A549 (cell line): ENCODE measurements at regions not wholly inside any gene's neighbourhood (a gene's known extent, or its start where the extent isn't known, plus 50 kb on each side); places are given as distances from the start of the nearest gene placed in this dataset.

Experiments
- ATAC-seq, 2 experiments: fragments of 200-7000 bp in 1 of 2; fragments of >200 bp in 1 of 2; cut with Nextera tagmentation in 1 of 2; cut with Tn5 transposase in 1 of 2; 3 replicates each; pipeline versions ENCODE4 v1.8.0 to v1.9.1; 2018 to 2020; ENCODE audit warnings: mild to moderate bottlenecking in 1 of 2, moderate library complexity in 1 of 2
- CTCF ChIA-PET: fragments of 300-600 bp; sonication (Branson Sonifier 250); formaldehyde crosslinking; extraction: SDS; loops from one replicate; lab custom pipeline; 2021; ENCODE audit warnings: antibody characterized with exemption, inconsistent platforms; lab: Yijun Ruan, JAX
- POLR2A ChIA-PET: fragments of 350-600 bp; formaldehyde crosslinking; extraction: SDS; loops from one replicate; lab custom pipeline; 2021; ENCODE audit warnings: antibody characterized with exemption, inconsistent platforms; lab: Yijun Ruan, JAX
- DNase-seq, 2 experiments: peaks; one replicate each; pipeline versions ENCODE4 v3.0.0 to v3.0.0-alpha.2; 2011 to 2016; ENCODE audit warnings: low read depth in 1 of 2, low spot score in 1 of 2
- FAIRE-seq: peaks from 2 replicates; lab custom pipeline; 2011; peaks lifted over from hg19 to GRCh38; lab: Jason Lieb, UNC
- H3K27ac ChIP-seq, 2 experiments: fragments of >200 bp; sonication (Bioruptor Twin); formaldehyde crosslinking; 3 replicates each; pipeline ENCODE4 v1.5.1; 2016 to 2017
- H3K4me1 ChIP-seq: fragments of >200 bp; sonication (Bioruptor Twin); formaldehyde crosslinking; 3 replicates; pipeline ENCODE4 v1.6.1; 2016
- H3K4me2 ChIP-seq: fragments of >200 bp; sonication (Bioruptor Twin); formaldehyde crosslinking; 3 replicates; pipeline ENCODE4 v1.6.1; 2016
- H3K4me3 ChIP-seq: fragments of >200 bp; sonication (Bioruptor Twin); formaldehyde crosslinking; 3 replicates; pipeline ENCODE4 v1.5.1; 2016
- H3K9me3 ChIP-seq: fragments of >200 bp; sonication (Bioruptor Twin); formaldehyde crosslinking; 3 replicates; pipeline ENCODE4 v1.6.1; 2016
- BHLHE40 ChIP-seq: IDR thresholded peaks from 2 replicates; pipeline ENCODE4 v1.6.1; 2012; ENCODE audit warnings: low read depth, low read length, inconsistent platforms
- CEBPB ChIP-seq, 2 experiments: fragments of >200 bp in 1 of 2; sonication (Bioruptor Twin) in 1 of 2; formaldehyde crosslinking in 1 of 2; IDR thresholded peaks; 2 replicates each; pipeline ENCODE4 v1.6.1; 2012 to 2016
- CHD2 ChIP-seq: fragments of 150-350 bp; IDR thresholded peaks from 2 replicates; pipeline ENCODE4 v1.6.1; 2014; ENCODE audit warnings: low read length; ENCODE audit not compliant: partially characterized antibody
- CHD4 ChIP-seq: fragments of 200-600 bp; sonication (generic); IDR thresholded peaks from 2 replicates; pipeline ENCODE4 v1.6.1; 2016; ENCODE audit warnings: antibody characterized with exemption, mild to moderate bottlenecking, borderline replicate concordance
- EP300 ChIP-seq, 2 experiments: fragments of >200 bp; sonication (Bioruptor Twin); formaldehyde crosslinking; IDR thresholded peaks; 2 replicates in 1 of 2; 3 replicates in 1 of 2; pipeline ENCODE4 v1.6.1; 2016 to 2017
- ESRRA ChIP-seq: fragments of 150-350 bp; IDR thresholded peaks from 2 replicates; pipeline ENCODE4 v1.6.1; 2014; ENCODE audit warnings: mild to moderate bottlenecking, low read length, borderline replicate concordance
- FOSL2 ChIP-seq, 2 experiments: fragments of 450-650 bp in 1 of 2; fragments of >200 bp in 1 of 2; sonication (Bioruptor Twin) in 1 of 2; formaldehyde crosslinking; IDR thresholded peaks; 2 replicates each; pipeline versions ENCODE4 v1.5.0 to v1.6.1; 2016 to 2020; ENCODE audit warnings: mild to moderate bottlenecking in 1 of 2, moderate library complexity in 1 of 2
- GATA3 ChIP-seq: IDR thresholded peaks from 2 replicates; pipeline ENCODE4 v1.6.1; 2012; ENCODE audit warnings: borderline replicate concordance
- HES2 ChIP-seq: fragments of >200 bp; sonication (Bioruptor Twin); formaldehyde crosslinking; IDR thresholded peaks from 2 replicates; pipeline ENCODE4 v1.6.1; 2016
- HEYL ChIP-seq: fragments of 250-450 bp; sonication (Bioruptor Pico); IDR thresholded peaks from 2 replicates; pipeline ENCODE4 v1.8.0; 2021; ENCODE audit warnings: mild to moderate bottlenecking, moderate library complexity
- HMGXB4 ChIP-seq: fragments of 250-450 bp; sonication (Bioruptor Pico); IDR thresholded peaks from 2 replicates; pipeline ENCODE4 v1.5.0; 2021; ENCODE audit warnings: mild to moderate bottlenecking, moderate library complexity, borderline replicate concordance
- JUN ChIP-seq, 2 experiments: fragments of >200 bp; sonication (Bioruptor Twin); formaldehyde crosslinking; IDR thresholded peaks; 2 replicates in 1 of 2; 3 replicates in 1 of 2; pipeline ENCODE4 v1.6.1; 2016 to 2017
- JUNB ChIP-seq: fragments of >200 bp; sonication (Bioruptor Twin); formaldehyde crosslinking; IDR thresholded peaks from 2 replicates; pipeline ENCODE4 v1.6.1; 2016
- KDM1A ChIP-seq: fragments of 200-600 bp; sonication (generic); IDR thresholded peaks from 2 replicates; pipeline ENCODE4 v1.6.1; 2016; ENCODE audit warnings: low read depth, mild to moderate bottlenecking
- MYC ChIP-seq: IDR thresholded peaks from 2 replicates; pipeline ENCODE4 v1.6.1; 2012; ENCODE audit warnings: mild to moderate bottlenecking, inconsistent platforms, low read length, improper control_type of control experiment, borderline replicate concordance
- NFE2L2 ChIP-seq: fragments of 150-350 bp; conservative IDR thresholded peaks from 2 replicates; pipeline ENCODE4 v1.6.1; 2014; ENCODE audit warnings: low read length
- NR3C1 ChIP-seq: fragments of >200 bp; sonication (Bioruptor Twin); formaldehyde crosslinking; IDR thresholded peaks from 3 replicates; pipeline ENCODE4 v1.6.1; 2017
- RAD21 ChIP-seq, 2 experiments: fragments of >200 bp in 1 of 2; sonication (Bioruptor Twin) in 1 of 2; formaldehyde crosslinking in 1 of 2; IDR thresholded peaks in 1 of 2; conservative IDR thresholded peaks in 1 of 2; 2 replicates in 1 of 2; 3 replicates in 1 of 2; pipeline ENCODE4 v1.6.1; 2012 to 2018; ENCODE audit warnings: inconsistent platforms in 1 of 2
- RCOR1 ChIP-seq: fragments of 150-350 bp; IDR thresholded peaks from 2 replicates; pipeline ENCODE4 v1.6.1; 2014; ENCODE audit warnings: antibody characterized with exemption, low read length, low read depth
- REST ChIP-seq: fragments of 200-600 bp; sonication (generic); IDR thresholded peaks from 2 replicates; pipeline ENCODE4 v1.6.1; 2016; ENCODE audit warnings: antibody characterized with exemption, mild to moderate bottlenecking, moderate library complexity
- RFX5 ChIP-seq: fragments of 450-650 bp; IDR thresholded peaks from 2 replicates; pipeline ENCODE4 v1.7.1; 2014; ENCODE audit warnings: antibody characterized with exemption, mild to moderate bottlenecking, moderate library complexity
- RNF2 ChIP-seq: fragments of 200-600 bp; sonication (generic); IDR thresholded peaks from 2 replicates; pipeline ENCODE4 v1.6.1; 2016; ENCODE audit warnings: low read depth, mild to moderate bottlenecking, antibody characterized with exemption, moderate library complexity, borderline replicate concordance
- SMC3 ChIP-seq: fragments of >200 bp; sonication (Bioruptor Twin); formaldehyde crosslinking; IDR thresholded peaks from 3 replicates; pipeline ENCODE4 v1.6.1; 2018; ENCODE audit warnings: inconsistent platforms
- ZC3H11A ChIP-seq: fragments of 450-650 bp; IDR thresholded peaks from 2 replicates; pipeline ENCODE4 v1.6.1; 2014; ENCODE audit warnings: antibody characterized with exemption, mild to moderate bottlenecking
- ZSCAN20 ChIP-seq: fragments of 250-450 bp; sonication (Bioruptor Pico); IDR thresholded peaks from 2 replicates; pipeline ENCODE4 v1.8.0; 2022; ENCODE audit warnings: mild to moderate bottlenecking, moderate library complexity
- WGBS: methylation state at CpG from one replicate; pipeline ENCODE4 v1.1.6; 2017; ENCODE audit errors: missing lambda C conversion rate; 5-methylcytosine and 5-hydroxymethylcytosine counted together
- TF ChIP-seq, protein P1 (sequence below): IDR thresholded peaks from 2 replicates; pipeline ENCODE4 v1.6.1; 2012
- TF ChIP-seq, protein P2 (sequence below): IDR thresholded peaks from 2 replicates; pipeline ENCODE4 v1.6.1; 2012; ENCODE audit warnings: low read depth, borderline replicate concordance
- TF ChIP-seq, protein P3 (sequence below): IDR thresholded peaks from 2 replicates; pipeline ENCODE4 v1.6.1; 2012

GRCh38 chr1:232287676-232288569 lies 342.0 kb downstream of the SIPA1L2 start:
- CTCF ChIA-PET = no interaction called here
- H3K4me2 ChIP-seq = peak overlapping the region; percentile 32
- WGBS = 48% methylated on average over 6 of the region's 8 CpGs
- peak in 1 of 2 experiments; percentile 51 for DNase-seq
- peak overlapping the region; percentile 17 to 37; a peak in 2 of 6 replicates for H3K27ac ChIP-seq
- FAIRE-seq = no peak
- no peaks in the 10 kb centered on the region for H3K9me3 ChIP-seq
- peaks cover 26% of the 10 kb centered on the region; the same call in 2 of the 3 replicates for H3K4me1 ChIP-seq
- no peak for TF ChIP-seq ZC3H11A
- peak in 1 of 2 experiments; percentile 32; a peak in 2 of 5 replicates for TF ChIP-seq RAD21 (conservative IDR thresholded peaks at IDR 0.05 in 1 of 2, IDR thresholded peaks at IDR 0.05 in 1 of 2)
- no peak for TF ChIP-seq CHD2
- TF ChIP-seq, protein P1, sequence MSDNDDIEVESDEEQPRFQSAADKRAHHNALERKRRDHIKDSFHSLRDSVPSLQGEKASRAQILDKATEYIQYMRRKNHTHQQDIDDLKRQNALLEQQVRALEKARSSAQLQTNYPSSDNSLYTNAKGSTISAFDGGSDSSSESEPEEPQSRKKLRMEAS = no peak
- no peak for TF ChIP-seq GATA3
- no peak for TF ChIP-seq REST
- no peak for TF ChIP-seq NFE2L2
- TF ChIP-seq RFX5 = no peak
- 0 out of 2 replicates have a peak, but pooled peaks have one; percentile 13 for TF ChIP-seq JUNB
- TF ChIP-seq FOSL2 (IDR thresholded peaks at IDR 0.05) = no peak
- TF ChIP-seq FOSL2 (CRISPR knock-in tag; IDR thresholded peaks at IDR 0.05) = peak; percentile 33
- no peak for TF ChIP-seq NR3C1
- 0 out of 2 replicates have a peak, but pooled peaks have one; percentile 19 for TF ChIP-seq HES2
- no peak for TF ChIP-seq BHLHE40
- TF ChIP-seq JUN (IDR thresholded peaks at IDR 0.05) = no peak
- TF ChIP-seq SMC3 = 0 out of 3 replicates have a peak, but pooled peaks have one; percentile 19
- no peak for TF ChIP-seq HMGXB4 (CRISPR knock-in tag)
- TF ChIP-seq CEBPB (IDR thresholded peaks at IDR 0.05) = peak; percentile 36 to 74; a peak in 2 of 4 replicates
- 0 out of 2 replicates have a peak, but pooled peaks have one; percentile 23 for TF ChIP-seq ESRRA
- TF ChIP-seq, protein P2, sequence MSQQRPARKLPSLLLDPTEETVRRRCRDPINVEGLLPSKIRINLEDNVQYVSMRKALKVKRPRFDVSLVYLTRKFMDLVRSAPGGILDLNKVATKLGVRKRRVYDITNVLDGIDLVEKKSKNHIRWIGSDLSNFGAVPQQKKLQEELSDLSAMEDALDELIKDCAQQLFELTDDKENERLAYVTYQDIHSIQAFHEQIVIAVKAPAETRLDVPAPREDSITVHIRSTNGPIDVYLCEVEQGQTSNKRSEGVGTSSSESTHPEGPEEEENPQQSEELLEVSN = no peak
- no peak for TF ChIP-seq MYC
- TF ChIP-seq ZSCAN20 (CRISPR knock-in tag) = no peak
- TF ChIP-seq CHD4 = no peak
- no peak for TF ChIP-seq HEYL (CRISPR knock-in tag)
- TF ChIP-seq, protein P3, sequence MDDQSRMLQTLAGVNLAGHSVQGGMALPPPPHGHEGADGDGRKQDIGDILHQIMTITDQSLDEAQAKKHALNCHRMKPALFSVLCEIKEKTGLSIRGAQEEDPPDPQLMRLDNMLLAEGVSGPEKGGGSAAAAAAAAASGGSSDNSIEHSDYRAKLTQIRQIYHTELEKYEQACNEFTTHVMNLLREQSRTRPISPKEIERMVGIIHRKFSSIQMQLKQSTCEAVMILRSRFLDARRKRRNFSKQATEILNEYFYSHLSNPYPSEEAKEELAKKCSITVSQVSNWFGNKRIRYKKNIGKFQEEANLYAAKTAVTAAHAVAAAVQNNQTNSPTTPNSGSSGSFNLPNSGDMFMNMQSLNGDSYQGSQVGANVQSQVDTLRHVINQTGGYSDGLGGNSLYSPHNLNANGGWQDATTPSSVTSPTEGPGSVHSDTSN = no peak
- TF ChIP-seq RNF2 = no peak
- TF ChIP-seq KDM1A = no peak
- no peak for TF ChIP-seq RCOR1
- TF ChIP-seq EP300 (IDR thresholded peaks at IDR 0.05) = peak; percentile 47 to 61; a peak in 3 of 5 replicates
- peak; percentile 32 to 60; a peak in 3 of 6 replicates for ATAC-seq
- POLR2A ChIA-PET = no interaction called here
- H3K4me3 ChIP-seq = no peak overlapping the region
